GM18907 (cell line): ENCODE measurements at regions not wholly inside any gene's neighbourhood (a gene's known extent, or its start where the extent isn't known, plus 50 kb on each side); places are given as distances from the start of the nearest gene placed in this dataset.
A peak's percentile ranks its signal among the peaks of the same experiment; 100 is the strongest.
"Not testable (repeated sequence)": the region's sequence is repeated elsewhere in the genome, so short reads cannot be mapped to it uniquely, and the experiment has no call there.

ENCODE experiments used
- ATAC-seq: cut with Tn5 transposase; IDR thresholded peaks from one replicate; pipeline ENCODE4 v1.9.1; 2021; ENCODE audit warnings: mild to moderate bottlenecking, moderate library complexity; ENCODE audit not compliant: unreplicated experiment

DNA sequence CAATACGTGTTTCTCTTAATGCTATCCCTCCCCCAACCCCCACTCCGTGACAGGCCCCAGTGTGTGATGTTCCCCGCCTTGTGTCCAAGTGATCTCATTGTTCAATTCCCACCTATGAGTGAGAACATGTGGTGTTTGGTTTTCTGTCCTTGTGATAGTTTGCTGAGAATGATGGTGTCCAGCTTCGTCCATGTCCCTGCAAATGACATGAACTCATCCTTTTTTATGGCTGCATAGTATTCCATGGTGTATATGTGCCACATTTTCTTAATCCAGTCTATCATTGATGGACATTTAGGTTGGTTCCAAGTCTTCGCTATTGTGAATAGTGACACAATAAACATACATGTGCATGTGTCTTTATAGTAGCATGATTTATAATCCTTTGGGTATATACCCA lies 52.5 kb downstream of the KIAA0408 start:
- ATAC-seq: not testable (repeated sequence)

DNA sequence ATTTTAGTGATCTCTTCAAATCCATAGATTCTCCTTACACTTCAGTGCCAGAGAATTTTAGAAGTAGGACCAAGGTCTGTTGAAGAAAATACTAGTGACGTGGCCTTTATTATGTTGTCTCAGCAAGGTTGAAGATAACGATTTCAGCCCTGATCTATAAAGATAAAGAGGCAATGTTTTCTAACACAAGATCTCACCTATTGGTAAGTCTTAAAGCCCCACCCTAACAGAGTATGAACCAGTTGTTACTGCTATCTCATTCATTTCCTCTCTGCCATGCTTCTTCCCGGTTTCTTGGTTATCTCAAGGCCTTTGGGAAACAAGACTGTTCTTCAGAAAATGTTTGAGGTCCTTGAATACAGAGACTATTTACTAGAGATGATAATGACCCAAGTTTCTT lies 53.1 kb downstream of the KIAA0408 start:
- no peak for ATAC-seq

DNA sequence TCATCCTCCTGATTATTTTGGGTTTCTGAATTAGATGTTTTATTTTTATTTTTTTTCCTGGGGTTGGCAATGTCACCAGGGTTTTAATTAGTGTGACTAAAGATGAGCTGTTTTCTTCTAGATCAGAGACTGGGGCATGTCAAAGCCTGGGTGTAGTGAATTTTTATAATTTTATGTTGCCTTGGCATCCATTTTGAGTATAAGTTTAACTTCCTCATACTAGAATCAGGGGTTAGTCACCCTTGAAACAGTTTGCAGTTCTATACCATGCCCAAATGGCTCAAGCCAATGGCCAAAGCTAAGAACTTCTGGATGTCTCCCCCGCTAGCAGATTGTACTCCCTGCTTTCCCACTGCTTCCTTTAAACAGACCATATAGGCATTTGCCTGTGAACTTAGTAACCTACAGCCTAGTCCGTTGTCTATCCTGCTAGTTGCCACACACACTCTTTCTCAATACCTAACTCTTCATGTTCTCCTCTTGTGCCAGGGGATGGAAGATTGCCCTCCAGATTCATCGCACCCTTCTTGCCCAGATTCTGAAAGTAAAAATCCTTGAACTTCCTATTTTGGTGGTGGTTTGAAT lies 54.5 kb downstream of the KIAA0408 start:
- no peak for ATAC-seq

DNA sequence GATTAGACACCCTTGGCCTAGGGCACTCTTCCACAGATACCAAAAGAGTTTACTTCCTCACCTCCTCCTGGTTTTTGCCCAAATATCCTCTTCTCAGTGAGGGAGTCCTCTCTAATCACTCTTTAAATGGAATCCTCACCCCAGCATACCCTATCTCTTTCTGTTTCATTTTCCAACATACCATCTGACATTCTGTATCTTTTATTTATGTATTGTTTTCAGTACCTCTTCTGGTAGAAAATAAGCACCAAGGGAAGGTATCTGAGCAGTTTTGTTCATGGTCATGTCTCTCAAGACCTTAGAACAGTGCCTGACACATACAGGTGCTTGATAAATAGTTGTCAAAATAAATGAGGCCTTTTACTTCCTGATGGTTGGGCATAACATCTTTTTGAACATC lies 55.1 kb downstream of the KIAA0408 start:
- peak; percentile 78 for ATAC-seq

DNA sequence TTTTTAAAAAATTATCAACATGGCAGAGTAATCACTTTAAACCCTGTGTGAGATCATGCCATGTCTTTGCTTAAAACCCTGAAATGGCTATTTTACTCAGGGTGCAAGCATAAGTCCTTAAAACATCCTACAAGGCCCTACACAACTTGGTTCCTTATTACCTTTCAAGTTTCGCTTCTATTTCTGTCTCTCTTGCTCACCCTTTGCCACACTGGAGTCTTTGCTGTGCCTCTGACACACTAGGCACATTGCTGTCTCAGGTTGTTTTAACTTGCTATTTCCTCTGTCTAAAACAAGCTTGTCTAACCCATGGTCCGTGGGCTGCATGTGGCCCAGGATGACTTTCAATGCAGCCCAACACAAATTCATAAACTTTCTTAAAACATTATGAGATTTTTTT lies 55.6 kb downstream of the KIAA0408 start:
- peak; percentile 87 for ATAC-seq

DNA sequence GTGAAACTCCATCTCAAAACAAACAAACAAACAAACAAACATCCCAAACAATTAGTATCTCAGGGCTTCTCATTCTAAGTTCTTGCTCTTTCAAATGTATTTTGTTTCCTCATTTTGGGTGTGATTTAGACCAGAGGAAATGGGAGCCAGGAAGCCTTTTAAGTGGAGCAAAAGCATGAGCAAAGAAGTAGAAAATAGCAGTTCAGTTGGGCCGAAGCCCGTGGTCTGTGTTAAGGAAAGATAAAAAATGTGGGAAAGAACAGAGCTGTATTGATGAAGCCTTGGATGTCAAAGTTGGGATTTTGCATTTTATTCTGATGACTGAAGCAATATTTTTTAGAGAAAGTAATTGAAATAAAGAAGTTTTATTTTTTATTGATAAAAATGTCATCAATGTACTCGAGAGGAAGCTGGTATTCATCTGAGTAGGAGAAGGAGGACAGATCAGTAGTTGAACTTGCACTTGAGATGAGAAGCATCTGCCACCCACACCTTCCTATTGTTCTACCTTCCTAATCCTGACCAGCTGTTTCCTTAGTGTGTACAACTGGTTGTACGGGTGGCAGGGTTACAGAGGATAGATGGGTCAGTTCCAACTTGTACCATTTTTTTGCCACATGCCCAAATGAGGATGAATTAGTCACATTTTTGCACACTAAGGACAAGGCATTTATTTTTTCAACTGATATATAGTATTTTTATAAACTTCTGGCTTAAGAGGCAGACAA lies 56.1 kb downstream of the KIAA0408 start:
- ATAC-seq: peak; percentile 31

DNA sequence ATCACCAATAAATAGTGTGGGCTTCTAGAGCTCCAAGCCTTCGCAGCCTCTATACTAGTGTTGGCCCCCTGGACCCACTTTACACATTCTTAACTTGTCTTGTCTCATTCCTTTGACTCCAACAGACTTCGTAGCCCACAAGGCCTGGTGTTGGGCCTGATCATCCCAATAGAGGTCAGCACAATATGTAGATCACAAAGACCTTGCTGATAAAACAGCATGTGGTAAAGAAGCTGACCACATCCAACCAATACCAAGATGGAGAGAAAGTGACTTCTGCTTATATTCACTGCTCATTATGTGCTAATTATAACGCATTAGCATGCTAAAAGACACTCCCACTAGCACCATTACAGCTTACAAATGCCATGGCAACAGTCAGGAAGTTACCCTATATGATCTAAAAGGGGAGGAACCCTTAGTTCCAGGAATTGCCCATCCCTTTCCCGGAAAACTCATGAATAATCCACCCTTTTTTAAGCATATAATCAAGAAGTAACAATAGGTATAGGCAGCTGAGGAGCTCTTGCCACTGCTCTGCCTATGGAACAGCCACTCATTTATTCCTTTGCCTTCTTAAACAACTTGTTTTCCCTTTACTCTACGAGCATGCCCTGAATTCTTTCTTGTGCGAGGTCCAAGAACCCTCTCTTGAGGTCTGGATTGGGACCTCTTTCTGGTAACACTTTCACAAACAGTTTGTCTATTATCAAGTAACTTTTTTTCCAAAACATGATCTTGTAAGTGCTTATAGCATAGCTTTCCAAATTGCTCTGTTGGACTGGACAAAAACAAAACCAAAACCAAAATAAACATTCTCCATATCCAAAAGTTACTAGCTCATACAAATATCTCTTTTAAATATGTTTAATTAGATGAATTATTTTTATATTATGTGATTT lies 54.6 kb upstream of the ECHDC1 start:
- ATAC-seq: no peak

DNA sequence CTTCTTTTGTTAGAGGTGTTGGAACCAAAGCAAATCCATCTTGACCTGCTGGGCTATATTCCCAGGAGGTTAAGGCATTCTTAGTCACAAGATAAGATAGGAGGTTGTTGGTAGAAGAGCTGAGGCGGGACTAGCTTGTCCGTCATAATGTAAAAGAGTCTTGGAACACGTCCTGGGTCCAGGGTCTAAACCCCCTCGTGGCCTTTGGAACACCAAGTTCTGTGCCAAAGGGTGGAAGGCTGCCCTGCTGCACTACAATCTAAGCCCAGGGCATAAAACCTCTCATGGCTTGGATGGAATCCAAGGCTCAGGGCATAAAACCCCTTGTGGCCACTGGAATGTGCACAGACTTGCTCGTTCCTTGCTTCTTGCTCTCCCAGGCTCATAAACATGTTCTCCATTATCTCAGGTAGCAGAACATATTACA lies 53.8 kb upstream of the ECHDC1 start:
- ATAC-seq: not testable (repeated sequence)
